Activated CD4-positive, alpha-beta T cell treated with anti-CD3 and anti-CD28 coated beads, Interleukin-2, amount 10 ng/mL, durations not matched to agents 7 days and 5 days (primary cell): ENCODE measurements at regions not wholly inside any gene's neighbourhood (a gene's known extent, or its start where the extent isn't known, plus 50 kb on each side); places are given as distances from the start of the nearest gene placed in this dataset.

Source experiments
- CTCF ChIA-PET: fragments of 350-600 bp; sonication (Branson Sonifier 250); formaldehyde crosslinking; loops from one replicate; lab custom pipeline; 2021; ENCODE audit warnings: antibody characterized with exemption; lab: Charles Lee
- POLR2A ChIA-PET: fragments of 350-600 bp; sonication (Branson Sonifier 250); formaldehyde crosslinking; loops from one replicate; lab custom pipeline; 2021; ENCODE audit warnings: antibody characterized with exemption; lab: Charles Lee
- DNase-seq: peaks from one replicate; pipeline ENCODE4 v3.0.0-alpha.2; 2020
- H3K27ac Mint-ChIP-seq: one replicate; pipeline ENCODE4 v1.8.0; 2021; ENCODE audit warnings: mild to moderate bottlenecking, moderate library complexity, mixed read lengths
- H3K27me3 Mint-ChIP-seq: one replicate; pipeline ENCODE4 v1.8.0; 2021; ENCODE audit warnings: mixed read lengths
- H3K36me3 Mint-ChIP-seq: one replicate; pipeline ENCODE4 v1.8.0; 2021; ENCODE audit warnings: low read depth, mixed read lengths
- H3K4me1 Mint-ChIP-seq: one replicate; pipeline ENCODE4 v1.8.0; 2021; ENCODE audit warnings: mixed read lengths
- H3K4me3 Mint-ChIP-seq: one replicate; pipeline ENCODE4 v1.8.0; 2021; ENCODE audit warnings: mild to moderate bottlenecking, moderate library complexity, mixed read lengths
- H3K9me3 Mint-ChIP-seq: one replicate; pipeline ENCODE4 v1.8.0; 2021; ENCODE audit warnings: mixed read lengths

GRCh38 chr9:134223091-134223490, 58.7 kb upstream of the RNU6ATAC start:
- Mint-ChIP-seq H3K9me3 (no peaks in the 10 kb centered on the region), H3K27ac (no peak overlapping the region), H3K27me3 (no peaks in the 10 kb centered on the region), H3K36me3 (no peaks in the 10 kb centered on the region), H3K4me3 (no peak overlapping the region), H3K4me1 (no peaks in the 10 kb centered on the region)
- POLR2A ChIA-PET, result no interaction called here
- CTCF ChIA-PET, result no interaction called here
- DNase-seq, result no peak

- ChIA-PET POLR2A (no interaction called here), CTCF (no interaction called here)
- no peak for DNase-seq
- Mint-ChIP-seq H3K4me1 (no peaks in the 10 kb centered on the region), H3K27ac (no peak overlapping the region), H3K9me3 (no peaks in the 10 kb centered on the region), H3K4me3 (no peak overlapping the region), H3K27me3 (no peaks in the 10 kb centered on the region), H3K36me3 (no peaks in the 10 kb centered on the region)
These were observed 59.3 kb upstream of the RNU6ATAC start for GRCh38 chr9:134223591-134224122.

- Mint-ChIP-seq H3K27ac (no peak overlapping the region), H3K4me1 (no peaks in the 10 kb centered on the region), H3K4me3 (no peak overlapping the region), H3K36me3 (no peaks in the 10 kb centered on the region), H3K27me3 (no peaks in the 10 kb centered on the region), H3K9me3 (no peaks in the 10 kb centered on the region)
- no peak for DNase-seq
- ChIA-PET POLR2A (no interaction called here), CTCF (no interaction called here)
These were observed 59.8 kb upstream of the RNU6ATAC start for GRCh38 chr9:134224127-134224526.

DNA sequence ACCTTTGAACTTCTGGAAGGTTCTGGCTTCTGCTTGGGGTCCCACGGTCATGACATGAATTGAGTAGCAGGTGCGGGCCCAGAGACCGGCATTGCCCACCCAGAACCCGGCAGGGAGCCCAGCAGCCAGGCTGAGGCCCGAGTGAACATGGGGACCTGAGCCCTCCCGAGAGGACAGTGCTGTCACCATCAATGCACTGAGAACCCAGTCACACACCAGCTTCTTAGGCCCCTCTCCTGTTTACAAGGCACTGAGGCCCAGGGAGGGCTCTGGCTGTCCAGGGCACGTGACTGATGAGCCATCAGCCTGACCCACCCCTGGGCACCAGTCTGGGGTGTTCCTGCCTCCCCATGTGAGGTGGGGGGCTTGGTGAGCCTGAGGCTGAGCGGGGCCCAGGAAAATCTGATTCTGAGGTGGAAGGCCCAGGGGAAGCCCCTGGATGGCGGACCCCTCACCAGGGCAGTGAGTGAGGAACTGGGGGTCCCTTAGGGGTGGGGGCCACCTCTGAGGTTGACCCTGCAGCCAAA, 60.3 kb upstream of the RNU6ATAC start:
- Mint-ChIP-seq H3K27ac (no peak overlapping the region), H3K9me3 (no peaks in the 10 kb centered on the region), H3K4me1 (no peaks in the 10 kb centered on the region), H3K27me3 (no peaks in the 10 kb centered on the region), H3K4me3 (no peak overlapping the region), H3K36me3 (no peaks in the 10 kb centered on the region)
- POLR2A ChIA-PET, result no interaction called here
- DNase-seq, result no peak
- CTCF ChIA-PET, result no interaction called here

GRCh38 chr9:134225186-134225585, 60.8 kb upstream of the RNU6ATAC start:
- no peaks in the 10 kb centered on the region for H3K9me3 Mint-ChIP-seq
- no peaks in the 10 kb centered on the region for H3K4me1 Mint-ChIP-seq
- CTCF ChIA-PET, result no interaction called here
- no peak overlapping the region for H3K27ac Mint-ChIP-seq
- DNase-seq, result no peak
- no peaks in the 10 kb centered on the region for H3K27me3 Mint-ChIP-seq
- no peaks in the 10 kb centered on the region for H3K36me3 Mint-ChIP-seq
- H3K4me3 Mint-ChIP-seq, result no peak overlapping the region
- POLR2A ChIA-PET, result no interaction called here

GRCh38 chr9:134225816-134226215, 61.5 kb upstream of the RNU6ATAC start:
- Mint-ChIP-seq H3K4me1 (no peaks in the 10 kb centered on the region), H3K4me3 (no peak overlapping the region), H3K27ac (no peak overlapping the region), H3K36me3 (no peaks in the 10 kb centered on the region), H3K27me3 (no peaks in the 10 kb centered on the region), H3K9me3 (no peaks in the 10 kb centered on the region)
- DNase-seq, result no peak
- ChIA-PET CTCF (no interaction called here), POLR2A (no interaction called here)

DNA sequence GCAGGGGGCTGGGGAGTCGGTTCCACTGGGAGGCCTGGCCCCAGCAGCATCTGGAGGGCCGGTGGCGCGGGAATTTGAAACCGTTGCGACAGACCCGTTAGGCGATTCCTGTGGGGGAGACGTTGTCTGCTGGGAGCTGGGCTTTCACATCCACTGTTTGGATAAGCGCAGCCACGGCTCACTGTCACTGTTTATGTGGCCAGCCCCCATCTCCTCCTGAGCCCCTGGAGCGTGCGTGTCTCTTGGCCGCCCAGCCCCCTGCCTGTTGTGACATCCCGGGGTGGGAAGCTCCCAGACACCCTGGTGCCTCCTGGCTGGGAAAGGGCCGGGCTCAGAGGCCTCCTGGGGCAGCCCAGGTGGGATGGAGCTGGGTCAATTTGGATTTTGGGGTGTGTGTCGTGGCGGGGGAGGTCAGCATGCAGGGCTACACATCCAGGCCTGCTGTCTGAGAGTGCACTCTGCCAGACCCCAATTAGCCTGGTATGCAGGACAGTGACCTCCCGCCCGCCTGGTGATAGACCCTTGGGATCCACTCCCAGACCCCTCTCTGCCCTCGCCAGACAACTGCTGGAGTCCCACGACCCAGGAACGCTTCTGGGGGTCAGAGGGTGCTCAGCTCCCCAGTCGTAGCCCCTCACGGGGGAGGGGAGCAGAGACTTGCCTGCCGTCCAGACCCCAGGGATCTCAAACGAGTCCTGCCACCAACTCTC, 62.0 kb upstream of the RNU6ATAC start:
- Mint-ChIP-seq H3K27me3 (no peaks in the 10 kb centered on the region), H3K27ac (no peak overlapping the region), H3K9me3 (no peaks in the 10 kb centered on the region), H3K4me1 (no peaks in the 10 kb centered on the region), H3K4me3 (no peak overlapping the region), H3K36me3 (no peaks in the 10 kb centered on the region)
- ChIA-PET CTCF (no interaction called here), POLR2A (no interaction called here)
- DNase-seq, result no peak

GRCh38 chr9:134227451-134228411, 63.4 kb upstream of the RNU6ATAC start:
- H3K9me3 Mint-ChIP-seq, result no peaks in the 10 kb centered on the region
- CTCF ChIA-PET, result interaction anchor here (0.6 kb wide), 1 partner anchor 1618 kb away, joined by 3 read pairs; no protein-coding TSS in a partner anchor
- H3K4me3 Mint-ChIP-seq, result no peak overlapping the region
- POLR2A ChIA-PET, result no interaction called here
- H3K36me3 Mint-ChIP-seq, result no peaks in the 10 kb centered on the region
- no peak overlapping the region for H3K27ac Mint-ChIP-seq
- no peaks in the 10 kb centered on the region for H3K4me1 Mint-ChIP-seq
- no peak for DNase-seq
- H3K27me3 Mint-ChIP-seq, result no peaks in the 10 kb centered on the region

DNA sequence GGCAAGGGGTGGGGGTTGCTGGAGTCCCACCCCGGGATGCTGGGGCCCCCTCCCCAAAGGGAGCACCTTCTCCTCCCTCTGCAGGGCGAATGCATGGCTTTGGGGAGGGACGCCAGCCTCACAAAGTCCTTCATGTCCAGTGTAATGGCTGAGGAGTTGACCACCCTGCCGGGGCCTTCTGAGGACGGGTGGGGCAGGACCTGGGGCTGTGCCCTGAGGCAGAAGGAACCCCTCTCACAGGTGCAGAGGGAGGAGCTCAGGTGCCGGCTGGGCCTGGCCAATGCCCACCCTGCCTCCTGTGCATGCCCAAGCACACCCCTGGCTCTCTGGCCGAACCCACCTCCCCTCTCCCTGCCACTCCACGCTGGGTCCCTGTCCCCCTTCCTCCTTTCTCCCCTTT, 64.3 kb upstream of the RNU6ATAC start:
- POLR2A ChIA-PET, result no interaction called here
- no peak overlapping the region for H3K27ac Mint-ChIP-seq

GRCh38 chr9:134229466-134230091, 65.2 kb upstream of the RNU6ATAC start:
- ChIA-PET CTCF (no interaction called here), POLR2A (no interaction called here)
- Mint-ChIP-seq H3K27me3 (no peaks in the 10 kb centered on the region), H3K36me3 (no peaks in the 10 kb centered on the region), H3K9me3 (no peaks in the 10 kb centered on the region), H3K27ac (no peak overlapping the region), H3K4me3 (no peak overlapping the region), H3K4me1 (no peaks in the 10 kb centered on the region)
- no peak for DNase-seq

More for the DNA sequence above, 64.3 kb upstream of the RNU6ATAC start:
- Mint-ChIP-seq H3K9me3 (no peaks in the 10 kb centered on the region), H3K4me1 (no peaks in the 10 kb centered on the region), H3K27me3 (no peaks in the 10 kb centered on the region), H3K4me3 (no peak overlapping the region), H3K36me3 (no peaks in the 10 kb centered on the region)
- CTCF ChIA-PET, result no interaction called here
- no peak for DNase-seq

- Mint-ChIP-seq H3K36me3 (no peaks in the 10 kb centered on the region), H3K4me3 (no peak overlapping the region), H3K4me1 (no peaks in the 10 kb centered on the region), H3K27me3 (no peaks in the 10 kb centered on the region), H3K9me3 (no peaks in the 10 kb centered on the region), H3K27ac (no peak overlapping the region)
- no peak for DNase-seq
- CTCF ChIA-PET, result interaction anchor here (0.5 kb wide), 1 partner anchor 10 kb away, joined by 3 read pairs; no protein-coding TSS in a partner anchor
- POLR2A ChIA-PET, result no interaction called here
These were observed 66.0 kb upstream of the RNU6ATAC start for GRCh38 chr9:134230092-134230941.

DNA sequence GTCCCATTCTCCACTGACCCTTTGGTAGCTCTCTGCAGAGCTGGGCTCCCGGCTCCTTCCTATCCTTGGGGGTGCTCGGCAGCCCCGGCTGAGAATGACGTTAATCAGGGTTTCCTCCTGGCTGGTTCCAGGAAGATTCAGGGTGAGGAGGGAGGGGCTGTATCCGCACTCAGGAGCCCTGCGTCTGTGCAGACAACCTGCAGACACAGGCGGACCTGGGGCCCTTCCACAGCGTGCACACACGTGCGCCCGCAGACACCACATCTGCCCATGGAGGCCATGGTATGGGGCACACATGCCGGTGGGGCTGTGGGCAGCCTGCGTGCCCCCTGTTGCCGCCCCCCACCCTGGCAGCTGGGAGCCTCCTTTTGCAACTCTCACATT, 66.6 kb upstream of the RNU6ATAC start:
- Mint-ChIP-seq H3K9me3 (no peaks in the 10 kb centered on the region), H3K27me3 (no peaks in the 10 kb centered on the region), H3K4me3 (no peak overlapping the region), H3K27ac (no peak overlapping the region), H3K36me3 (no peaks in the 10 kb centered on the region), H3K4me1 (no peaks in the 10 kb centered on the region)
- POLR2A ChIA-PET, result no interaction called here
- CTCF ChIA-PET, result no interaction called here
- no peak for DNase-seq
